Ammon's horn (tissue), 1 donor: ENCODE measurements at regions not wholly inside any gene's neighbourhood (a gene's known extent, or its start where the extent isn't known, plus 50 kb on each side); places are given as distances from the start of the nearest gene placed in this dataset.

Experiments used
- DNase-seq: peaks from one replicate; pipeline ENCODE4 v3.0.0-alpha.2; 2016; ENCODE audit warnings: low spot score

DNA sequence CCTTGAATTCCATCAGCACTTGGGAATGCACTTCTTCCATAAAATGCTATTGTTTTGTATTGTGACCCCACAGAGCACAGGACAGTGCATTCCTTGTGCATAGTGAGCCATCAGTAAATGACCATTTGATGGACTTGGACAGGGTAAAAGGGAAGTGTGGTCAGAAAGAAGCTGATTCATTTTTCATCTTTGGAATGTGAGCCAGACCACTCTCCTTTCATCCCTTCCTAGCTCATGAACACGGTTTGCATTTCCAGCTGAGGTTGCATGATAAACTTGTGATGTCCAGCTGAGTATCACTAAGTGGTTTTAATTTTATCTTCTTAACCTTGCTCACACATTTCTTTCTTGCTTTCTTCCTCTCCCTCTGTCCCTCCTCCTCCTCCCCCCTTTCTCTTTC is 101.3 kb downstream of the NUDT12 start:
- no peak for DNase-seq

GRCh38 chr5:103458497-103459040 is 104.0 kb downstream of the NUDT12 start:
- no peak for DNase-seq

- DNase-seq, result no peak
Observed at GRCh38 chr5:103456476-103456875, 106.1 kb downstream of the NUDT12 start.

DNA sequence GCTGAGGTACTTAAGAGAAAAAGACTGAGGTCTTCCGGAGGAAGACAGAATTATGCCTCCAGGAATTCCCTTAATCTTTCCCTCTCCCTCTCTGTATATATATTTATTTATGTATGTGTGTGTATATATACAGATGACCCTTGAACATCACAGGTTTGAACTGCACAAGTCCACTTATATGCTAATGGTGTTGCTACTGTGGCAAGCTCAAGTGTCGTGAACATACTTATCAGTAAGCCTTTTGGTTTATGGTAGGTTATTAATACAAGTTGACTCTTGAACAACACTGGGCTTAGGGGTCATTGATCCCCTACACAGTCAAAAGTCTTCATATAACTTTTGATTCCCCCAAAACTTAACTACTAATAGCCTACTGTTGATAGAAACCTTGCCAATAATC is 106.8 kb downstream of the NUDT12 start:
- DNase-seq, result no peak

DNA sequence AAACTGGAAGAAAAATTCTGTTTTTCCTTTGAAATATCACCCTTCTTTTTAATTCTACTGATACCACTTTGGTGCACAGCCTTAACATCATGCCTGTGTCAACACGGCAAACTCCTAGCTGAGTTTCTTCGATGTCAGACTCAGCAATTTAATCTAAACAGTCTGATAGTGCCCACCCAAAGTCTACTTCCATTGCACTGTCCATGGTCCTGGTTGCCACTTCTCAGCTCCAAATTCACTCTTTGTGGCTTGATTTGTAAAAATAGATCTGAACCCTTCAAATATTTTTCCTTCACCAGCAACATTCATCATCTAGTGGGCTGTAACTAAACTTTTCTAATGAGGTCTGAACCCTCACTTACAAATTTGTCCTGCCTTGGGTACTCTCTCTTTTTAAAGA is 107.8 kb downstream of the NUDT12 start:
- DNase-seq, result no peak

DNA sequence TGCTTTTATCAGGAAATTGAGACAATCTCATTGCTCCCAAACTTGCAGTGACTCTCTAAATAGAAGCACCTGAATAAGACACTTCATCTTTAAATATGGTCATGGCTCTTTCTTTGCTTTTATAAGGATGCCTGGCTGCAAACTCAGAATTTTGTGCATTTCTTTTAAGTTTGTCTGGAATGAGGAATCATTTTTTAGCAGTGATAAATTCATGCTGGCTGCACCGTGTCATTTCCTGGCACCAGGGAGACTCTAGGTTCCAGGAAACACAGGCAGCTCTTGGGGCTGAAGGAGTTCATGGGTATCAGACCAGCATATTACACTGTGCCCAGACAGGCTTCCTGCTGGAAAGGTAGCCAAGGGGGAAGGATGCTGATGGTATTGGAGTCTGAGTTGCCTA is 109.9 kb downstream of the NUDT12 start:
- no peak for DNase-seq

DNA sequence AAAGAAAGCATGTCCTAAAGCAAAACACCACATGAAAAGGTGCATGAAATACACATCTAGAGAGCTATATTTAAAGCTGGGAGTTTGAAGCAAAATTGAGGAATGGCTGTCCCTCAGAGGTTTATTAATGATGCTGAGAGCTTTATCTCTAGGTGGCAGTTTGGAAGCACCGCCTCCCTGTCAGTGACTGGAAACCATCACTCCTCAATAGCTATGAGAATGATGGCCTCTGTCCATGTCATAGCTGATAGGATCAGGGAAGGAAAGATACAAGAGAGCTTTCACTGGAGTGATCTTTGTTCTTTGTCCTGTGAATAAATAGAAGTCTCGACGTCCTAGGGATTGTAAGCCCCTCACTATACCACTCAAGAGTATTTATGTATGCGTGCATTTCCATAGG is 110.5 kb downstream of the NUDT12 start:
- no peak for DNase-seq

DNA sequence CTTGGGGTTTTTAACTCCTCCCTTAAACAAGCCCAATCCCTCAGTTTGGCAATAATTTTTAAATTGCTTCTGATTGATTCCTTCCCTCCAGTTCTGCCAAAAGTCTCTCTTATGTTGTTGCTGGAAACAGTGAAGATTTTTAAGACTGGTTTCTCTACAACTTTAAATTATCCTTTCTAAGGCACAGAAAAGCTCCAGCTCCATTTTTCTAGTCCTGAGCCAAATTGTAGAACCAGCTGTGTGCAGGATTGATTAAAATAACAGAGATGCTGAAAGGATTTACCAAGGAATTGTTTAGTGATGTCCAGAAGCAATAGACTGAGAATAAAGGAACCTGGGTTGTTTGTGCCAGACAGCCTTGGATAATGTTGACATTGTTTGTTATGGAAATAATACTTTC is 111.3 kb downstream of the NUDT12 start:
- no peak for DNase-seq

DNA sequence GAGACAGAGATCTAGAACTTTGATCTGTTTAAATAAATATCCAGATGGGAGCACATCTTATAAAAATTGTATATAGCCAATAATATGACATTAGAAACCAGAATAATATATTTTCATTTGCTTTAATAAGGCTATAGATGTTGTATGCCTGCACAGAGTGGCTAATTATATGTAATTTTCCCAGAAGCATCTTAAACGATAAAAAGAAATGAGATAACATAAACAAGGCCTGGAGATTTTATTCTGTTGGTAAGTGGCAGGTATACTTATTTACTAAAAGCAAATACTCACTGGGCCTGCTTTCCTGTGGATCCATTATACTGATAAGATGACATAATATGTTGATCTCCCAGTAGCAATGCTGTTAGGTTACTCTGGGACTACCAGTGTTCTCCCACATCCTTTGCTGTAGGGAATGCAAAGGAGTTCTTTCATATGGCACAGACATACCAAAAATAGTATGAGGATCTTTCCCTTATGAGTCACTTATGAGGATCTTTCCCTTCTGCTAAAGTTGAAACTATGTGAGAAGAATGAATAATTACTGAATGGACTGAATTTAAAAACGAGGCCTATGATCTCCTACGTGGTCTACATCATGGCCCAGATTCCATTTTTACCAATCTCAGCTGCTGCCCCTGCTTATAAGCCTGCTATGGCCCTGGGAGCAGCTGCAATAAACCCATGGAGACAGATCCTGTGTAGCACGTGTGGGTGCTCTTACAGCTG is 112.1 kb downstream of the NUDT12 start:
- DNase-seq, result no peak

- no peak for DNase-seq
Observed at GRCh38 chr5:103446813-103447212, 115.8 kb downstream of the NUDT12 start.

DNA sequence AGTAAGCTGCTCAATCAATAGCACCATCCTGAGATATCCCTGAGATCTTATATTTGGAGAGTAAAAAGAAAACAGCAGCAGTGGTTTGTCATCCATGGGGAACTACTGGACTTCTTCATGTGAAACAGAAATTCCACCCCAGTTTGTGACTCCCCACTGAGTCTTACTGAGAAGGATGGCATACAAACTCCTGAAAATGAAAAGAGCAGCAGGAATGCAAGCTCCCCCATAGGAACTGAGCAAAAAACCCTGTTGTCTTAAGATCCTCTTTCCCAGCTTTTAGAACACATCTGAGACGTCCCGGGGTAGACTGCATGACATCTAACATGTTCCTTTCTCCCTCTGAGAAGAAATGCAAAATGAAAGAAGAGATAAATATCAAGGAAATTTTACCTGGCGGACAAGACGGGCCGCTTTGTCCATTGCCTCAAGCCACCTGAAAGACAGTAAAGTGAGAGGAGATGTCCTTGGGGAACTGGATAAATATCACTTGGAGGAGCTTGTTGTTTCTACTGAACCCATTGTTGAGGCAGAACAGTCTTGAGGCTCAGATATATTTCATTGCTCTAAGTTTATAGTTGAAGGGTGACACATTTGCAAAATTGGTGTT is 117.1 kb downstream of the NUDT12 start:
- no peak for DNase-seq

DNA sequence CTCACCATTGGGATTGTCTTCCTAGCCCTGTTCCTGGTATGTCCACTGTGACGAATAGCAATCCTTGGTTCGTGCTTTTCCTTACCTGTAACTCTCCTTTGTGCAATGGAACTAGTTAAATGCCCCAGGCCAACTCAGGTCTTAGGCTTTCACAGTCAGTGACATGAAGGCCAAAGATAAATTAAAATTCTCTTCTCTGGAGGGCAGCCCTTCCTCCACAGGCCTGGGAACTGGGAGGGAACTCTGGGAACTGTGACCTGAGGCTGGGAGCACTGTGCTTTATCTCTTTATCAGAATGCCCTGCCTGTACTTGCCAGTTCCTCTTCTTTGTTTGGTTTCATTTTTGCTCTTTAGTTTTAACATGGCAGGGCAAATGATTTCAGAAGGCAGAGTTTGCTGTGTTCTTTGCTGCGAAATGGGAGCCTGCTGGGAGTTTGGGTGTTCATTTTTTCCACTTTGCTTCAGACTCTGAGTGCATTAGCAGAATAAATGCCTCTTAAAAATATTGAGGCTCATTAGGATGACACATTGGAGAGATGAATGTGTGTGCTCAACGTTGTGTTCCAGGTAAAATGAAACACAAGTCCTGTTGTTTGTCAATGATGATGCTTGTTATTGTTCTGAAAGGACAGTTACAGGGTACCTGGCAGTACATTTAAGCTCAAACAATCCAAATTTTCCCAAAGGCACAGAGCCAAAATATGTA is 118.1 kb downstream of the NUDT12 start:
- no peak for DNase-seq

- DNase-seq, result no peak
Observed at GRCh38 chr5:103442750-103443149, 119.8 kb downstream of the NUDT12 start.

- DNase-seq, result no peak
Observed at GRCh38 chr5:103441523-103441922, 121.1 kb downstream of the NUDT12 start.

DNA sequence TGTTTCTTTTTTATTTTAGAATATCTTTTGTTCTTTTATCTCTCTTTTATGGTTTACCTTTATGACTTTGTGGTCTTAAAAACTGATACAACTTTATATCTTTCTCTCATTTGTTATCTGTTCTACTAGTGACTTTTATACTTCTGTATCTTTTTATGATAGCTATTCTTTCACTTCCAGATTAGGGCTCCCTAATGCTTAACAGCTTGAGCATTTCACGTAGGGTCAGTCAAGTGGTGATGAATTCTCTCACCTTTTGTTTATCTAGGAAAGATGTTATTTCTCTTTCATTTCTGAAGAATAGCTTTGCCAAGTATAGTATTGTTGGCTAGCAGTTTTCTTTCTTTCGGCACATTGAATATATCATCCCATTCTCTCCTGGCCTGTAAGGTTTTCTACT is 123.6 kb downstream of the NUDT12 start:
- no peak for DNase-seq

- DNase-seq, result no peak
Observed at GRCh38 chr5:103436656-103437055, 125.9 kb downstream of the NUDT12 start.

- DNase-seq, result no peak
Observed at GRCh38 chr5:103436112-103436511, 126.5 kb downstream of the NUDT12 start.

DNA sequence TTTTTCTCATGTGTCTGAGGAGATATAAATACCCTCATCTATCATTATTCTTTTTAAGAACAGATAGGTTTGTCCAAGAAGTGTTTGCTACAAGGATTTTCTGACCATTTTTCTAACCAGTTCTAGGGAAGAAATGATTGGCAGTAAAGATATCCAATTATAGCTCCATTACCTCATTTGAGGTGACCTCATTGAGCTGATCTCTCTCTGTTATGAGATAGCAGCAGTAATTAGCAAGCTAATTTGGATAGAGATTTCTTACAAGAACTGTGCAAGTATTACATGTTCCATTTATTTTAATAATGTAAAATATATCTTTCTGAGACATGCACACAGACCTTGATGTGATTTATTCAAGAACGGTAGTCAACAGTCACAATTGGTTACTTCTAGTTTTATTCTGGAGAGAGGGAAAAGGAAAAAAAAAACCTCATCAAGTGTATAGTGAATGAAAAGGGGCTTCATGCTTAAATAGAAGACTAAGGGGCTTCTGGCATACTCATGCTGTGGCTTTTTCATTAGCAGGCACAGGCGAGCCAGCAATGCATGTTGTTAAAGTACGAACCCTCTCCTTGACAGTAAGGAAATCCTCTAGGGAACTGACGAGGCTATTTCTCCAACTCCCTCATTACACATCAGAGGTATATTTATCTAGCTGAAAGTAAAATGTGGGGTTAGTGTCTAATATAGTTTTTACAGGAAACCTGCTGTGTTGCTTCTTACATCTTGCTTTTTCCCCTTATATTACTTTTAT is 127.3 kb downstream of the NUDT12 start:
- no peak for DNase-seq

GRCh38 chr5:103434057-103434456 is 128.5 kb downstream of the NUDT12 start:
- no peak for DNase-seq

- DNase-seq, result no peak
Observed at GRCh38 chr5:103433211-103433610, 129.4 kb downstream of the NUDT12 start.

DNA sequence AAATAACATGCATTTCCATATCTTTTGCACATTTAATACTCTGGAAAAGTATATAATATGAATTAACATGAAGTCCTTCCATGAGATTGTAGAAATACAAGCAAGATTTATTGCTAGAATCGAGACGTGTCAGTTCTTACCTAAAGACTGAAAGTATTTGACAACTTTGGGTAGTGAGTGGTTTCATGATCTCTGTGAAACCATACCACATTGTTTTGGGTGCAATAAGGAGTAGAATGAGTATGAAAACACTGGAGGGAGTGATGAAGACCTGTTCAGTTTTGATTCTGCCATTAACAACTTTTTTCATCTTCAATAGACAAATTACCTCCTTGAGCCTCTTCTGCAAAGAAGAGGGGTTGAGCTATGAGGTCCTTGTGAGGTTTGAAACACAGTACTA is 133.7 kb downstream of the NUDT12 start:
- no peak for DNase-seq

- DNase-seq, result peak; percentile 48
Observed at GRCh38 chr5:103428411-103428871, 134.1 kb downstream of the NUDT12 start.
